Thymus (tissue), 11 donors: ENCODE measurements at regions not wholly inside any gene's neighbourhood (a gene's known extent, or its start where the extent isn't known, plus 50 kb on each side); places are given as distances from the start of the nearest gene placed in this dataset.

Experiments used
- DNase-seq, 9 donors: peaks; one replicate each; pipeline ENCODE4 v3.0.0-alpha.2; 2013; ENCODE audit warnings: low spot score in 9 of 9, low read depth in 6 of 9, missing footprints in 1 of 9
- H3K27ac ChIP-seq, 2 donors: one replicate each; pipeline ENCODE4 v1.5.1; 2013; ENCODE audit warnings: control low read depth in 1 of 2, low read depth in 1 of 2, low read length in 1 of 2, mild to moderate bottlenecking in 1 of 2, moderate library complexity in 1 of 2
- H3K27me3 ChIP-seq, 2 donors: one replicate each; pipeline ENCODE4 v1.5.1; 2013; ENCODE audit warnings: low read length in 1 of 2; ENCODE audit not compliant: control insufficient read depth in 2 of 2, insufficient read depth in 1 of 2
- H3K36me3 ChIP-seq, 2 donors: one replicate each; pipeline ENCODE4 v1.5.1; 2013; ENCODE audit warnings: low read length in 1 of 2, mild to moderate bottlenecking in 1 of 2, moderate library complexity in 1 of 2; ENCODE audit not compliant: control insufficient read depth in 2 of 2, insufficient read depth in 2 of 2
- H3K4me1 ChIP-seq, 2 donors: one replicate each; pipeline ENCODE4 v1.5.1; 2013; ENCODE audit warnings: low read length in 2 of 2; ENCODE audit not compliant: control insufficient read depth in 2 of 2, insufficient read depth in 2 of 2
- H3K4me3 ChIP-seq, 2 donors: one replicate each; pipeline ENCODE4 v1.5.1; 2013; ENCODE audit warnings: low read length in 2 of 2, control low read depth in 1 of 2, mild to moderate bottlenecking in 1 of 2
- H3K9me3 ChIP-seq, 2 donors: one replicate each; pipeline ENCODE4 v1.5.1; 2013; ENCODE audit warnings: low read length in 1 of 2, mild to moderate bottlenecking in 1 of 2; ENCODE audit not compliant: control insufficient read depth in 2 of 2, insufficient read depth in 1 of 2
- WGBS: extraction: QIAGEN DNeasy Blood & Tissue Kit; methylation state at CpG from one replicate; pipeline ENCODE4 v1.1.7; 2013; 5-methylcytosine and 5-hydroxymethylcytosine counted together
- donor health status: healthy.

- Histone ChIP-seq H3K27me3 (no peaks in the 10 kb centered on the region), H3K36me3 (no peaks in the 10 kb centered on the region), H3K4me3 (no peak overlapping the region), H3K9me3 (no peaks in the 10 kb centered on the region), H3K27ac (no peak overlapping the region), H3K4me1 (no peaks in the 10 kb centered on the region)
- DNase-seq, result no peak
Measured at GRCh38 chr3:146967783-146968182, 362.6 kb upstream of the PLSCR5 start.

- Histone ChIP-seq H3K9me3 (no peaks in the 10 kb centered on the region), H3K4me3 (no peak overlapping the region), H3K27me3 (no peaks in the 10 kb centered on the region), H3K36me3 (no peaks in the 10 kb centered on the region), H3K4me1 (no peaks in the 10 kb centered on the region), H3K27ac (no peak overlapping the region)
- 90% methylated on average over 3 of the region's 3 CpGs for WGBS
- no peak for DNase-seq
Measured at GRCh38 chr3:146966124-146966523, 361.0 kb upstream of the PLSCR5 start.

GRCh38 chr3:146953511-146953981 lies 348.4 kb upstream of the PLSCR5 start:
- H3K36me3 ChIP-seq, result no peaks in the 10 kb centered on the region
- no peak overlapping the region for H3K27ac ChIP-seq
- H3K27me3 ChIP-seq, result no peaks in the 10 kb centered on the region
- H3K4me1 ChIP-seq, result no peaks in the 10 kb centered on the region
- H3K4me3 ChIP-seq, result no peak overlapping the region
- DNase-seq, result no peak
- H3K9me3 ChIP-seq, result no peaks in the 10 kb centered on the region
- WGBS, result 84% methylated on average over 3 of the region's 3 CpGs

- 93% methylated on average over 8 of the region's 8 CpGs for WGBS
- no peak overlapping the region for H3K27ac ChIP-seq
- H3K9me3 ChIP-seq, result no peaks in the 10 kb centered on the region
- H3K4me3 ChIP-seq, result no peak overlapping the region
- H3K4me1 ChIP-seq, result no peaks in the 10 kb centered on the region
- H3K27me3 ChIP-seq, result no peaks in the 10 kb centered on the region
- DNase-seq, result no peak
- no peaks in the 10 kb centered on the region for H3K36me3 ChIP-seq
Measured at GRCh38 chr3:146948985-146949384, 343.8 kb upstream of the PLSCR5 start.

GRCh38 chr3:146948186-146948585 lies 343.0 kb upstream of the PLSCR5 start:
- no peaks in the 10 kb centered on the region for H3K36me3 ChIP-seq
- H3K27me3 ChIP-seq, result no peaks in the 10 kb centered on the region
- H3K4me3 ChIP-seq, result no peak overlapping the region
- no peak overlapping the region for H3K27ac ChIP-seq
- H3K9me3 ChIP-seq, result no peaks in the 10 kb centered on the region
- DNase-seq, result no peak
- WGBS, result 41% methylated on average over 1 of the region's 1 CpG
- H3K4me1 ChIP-seq, result no peaks in the 10 kb centered on the region

- 85% methylated on average over 1 of the region's 1 CpG for WGBS
Measured at GRCh38 chr3:146929696-146930095, 324.6 kb upstream of the PLSCR5 start.

GRCh38 chr3:146928421-146929059 lies 323.4 kb upstream of the PLSCR5 start:
- DNase-seq, result no peak
- no peaks in the 10 kb centered on the region for H3K36me3 ChIP-seq
- no peak overlapping the region for H3K4me3 ChIP-seq
- no peaks in the 10 kb centered on the region for H3K4me1 ChIP-seq
- no peak overlapping the region for H3K27ac ChIP-seq
- WGBS, result 83% methylated on average over 7 of the region's 7 CpGs
- no peaks in the 10 kb centered on the region for H3K9me3 ChIP-seq
- no peaks in the 10 kb centered on the region for H3K27me3 ChIP-seq

More at GRCh38 chr3:146929696-146930095, 324.6 kb upstream of the PLSCR5 start:
- no peak overlapping the region for H3K4me3 ChIP-seq
- no peaks in the 10 kb centered on the region for H3K4me1 ChIP-seq
- H3K36me3 ChIP-seq, result no peaks in the 10 kb centered on the region
- H3K27ac ChIP-seq, result no peak overlapping the region
- no peaks in the 10 kb centered on the region for H3K9me3 ChIP-seq
- no peaks in the 10 kb centered on the region for H3K27me3 ChIP-seq
- no peak for DNase-seq

GRCh38 chr3:146921693-146922092 lies 316.5 kb upstream of the PLSCR5 start:
- H3K27ac ChIP-seq, result no peak overlapping the region
- H3K4me1 ChIP-seq, result no peaks in the 10 kb centered on the region
- 94% methylated on average over 8 of the region's 8 CpGs for WGBS
- H3K27me3 ChIP-seq, result no peaks in the 10 kb centered on the region
- no peak overlapping the region for H3K4me3 ChIP-seq
- H3K9me3 ChIP-seq, result no peaks in the 10 kb centered on the region
- H3K36me3 ChIP-seq, result no peaks in the 10 kb centered on the region
- DNase-seq, result no peak

- Histone ChIP-seq H3K4me3 (no peak overlapping the region), H3K9me3 (no peaks in the 10 kb centered on the region), H3K27me3 (no peaks in the 10 kb centered on the region), H3K27ac (no peak overlapping the region), H3K36me3 (no peaks in the 10 kb centered on the region), H3K4me1 (no peaks in the 10 kb centered on the region)
- 71% methylated on average over 2 of the region's 2 CpGs for WGBS
- no peak for DNase-seq
Measured at GRCh38 chr3:146914409-146914808, 309.3 kb upstream of the PLSCR5 start.
